ENCODE measurements at regions not wholly inside any gene's neighbourhood (a gene's known extent, or its start where the extent isn't known, plus 50 kb on each side); places are given as distances from the start of the nearest gene placed in this dataset.

DNA sequence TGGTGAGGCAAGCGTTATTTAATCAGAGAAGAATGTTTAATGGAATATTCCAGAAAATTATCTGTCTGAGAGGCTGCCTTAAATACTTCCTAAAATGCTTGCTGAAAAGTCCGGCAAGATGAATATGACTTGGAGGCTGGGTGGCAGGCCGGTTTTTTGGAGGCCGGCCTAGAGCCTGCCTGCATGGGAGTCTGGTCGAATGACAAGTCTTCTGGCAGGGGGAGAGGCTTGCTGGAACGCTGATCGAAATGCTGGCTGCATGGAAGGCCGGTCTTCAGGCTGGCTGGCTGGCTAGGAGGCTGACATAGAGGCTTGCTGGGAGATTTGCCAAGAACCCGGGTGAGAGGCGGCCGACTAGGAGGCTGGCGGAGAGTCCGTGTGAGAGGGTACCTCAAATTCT lies 135.7 kb downstream of the OR13A1 start:
- H3K27ac ChIP-seq: no peak overlapping the region
- no peaks in the 10 kb centered on the region for H3K9me3 ChIP-seq
- WGBS, 2 donors: 55 to 72% methylated on average over 5 to 13 of the region's 13 CpGs
- TF ChIP-seq CTCF (IDR thresholded peaks at IDR 0.05): no peak
- no peak for TF ChIP-seq POLR2A (IDR thresholded peaks at IDR 0.05)
- no peaks in the 10 kb centered on the region for H3K27me3 ChIP-seq
- H3K36me3 ChIP-seq: no peaks in the 10 kb centered on the region
- intact Hi-C loops (cut with DNase I): no loop called here
- no peak overlapping the region for H3K4me3 ChIP-seq
- DNase-seq: no peak
- no peaks in the 10 kb centered on the region for H3K4me1 ChIP-seq

- H3K27me3 ChIP-seq: no peaks in the 10 kb centered on the region
- H3K27ac ChIP-seq: no peak overlapping the region
- no peak for TF ChIP-seq POLR2A (IDR thresholded peaks at IDR 0.05)
- TF ChIP-seq CTCF (IDR thresholded peaks at IDR 0.05): no peak
- 88 to 100% methylated on average over 2 to 13 of the region's 14 CpGs for WGBS, 2 donors
- H3K9me3 ChIP-seq: no peaks in the 10 kb centered on the region
- no peaks in the 10 kb centered on the region for H3K36me3 ChIP-seq
- intact Hi-C loops (cut with DNase I): no loop called here
- H3K4me3 ChIP-seq: no peak overlapping the region
- DNase-seq: no peak
- H3K4me1 ChIP-seq: no peaks in the 10 kb centered on the region
Measured at GRCh38 chr10:45180507-45180906, 134.9 kb downstream of the OR13A1 start.

- Histone ChIP-seq H3K27ac (no peak overlapping the region), H3K36me3 (no peaks in the 10 kb centered on the region), H3K4me1 (no peaks in the 10 kb centered on the region), H3K9me3 (no peaks in the 10 kb centered on the region), H3K4me3 (no peak overlapping the region), H3K27me3 (peaks cover 0 to under 1% (median 0%) of the 10 kb centered on the region in 4 donors)
- DNase-seq: no peak
- 54 to 65% methylated on average over 13 to 15 of the region's 19 CpGs for WGBS, 2 donors
- no peak for TF ChIP-seq POLR2A (IDR thresholded peaks at IDR 0.05)
- TF ChIP-seq CTCF (IDR thresholded peaks at IDR 0.05): no peak
- intact Hi-C loops (cut with DNase I): no loop called here
Measured at GRCh38 chr10:45180946-45181875, 134.2 kb downstream of the OR13A1 start.

DNA sequence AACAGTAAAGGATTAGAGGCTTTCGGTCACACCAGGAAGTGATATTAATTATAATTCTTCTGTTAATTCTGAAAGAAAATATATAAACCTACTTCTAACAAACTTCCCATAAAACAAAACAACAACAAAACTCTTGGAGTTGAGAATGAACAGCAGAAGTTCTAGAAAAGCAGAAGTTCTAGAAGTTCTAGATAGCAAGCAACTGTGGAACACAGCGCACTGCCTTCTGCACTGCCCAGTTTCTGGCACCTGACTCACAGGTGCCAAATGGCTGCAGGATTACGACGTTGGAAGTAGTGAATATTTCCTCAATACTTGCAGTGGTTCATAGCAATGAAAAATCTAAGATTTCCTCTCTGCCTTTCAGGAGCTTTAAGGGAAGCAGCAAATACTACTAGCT lies 132.2 kb downstream of the OR13A1 start:
- Histone ChIP-seq H3K9me3 (no peaks in the 10 kb centered on the region), H3K27me3 (peaks cover 0 to 6% (median 0%) of the 10 kb centered on the region in 4 donors), H3K4me1 (no peaks in the 10 kb centered on the region), H3K27ac (no peak overlapping the region), H3K4me3 (no peak overlapping the region), H3K36me3 (no peaks in the 10 kb centered on the region)
- WGBS, 2 donors: 72 to 86% methylated on average over 4 of the region's 4 CpGs
- TF ChIP-seq POLR2A (IDR thresholded peaks at IDR 0.05): no peak
- no peak for TF ChIP-seq CTCF (IDR thresholded peaks at IDR 0.05)
- intact Hi-C loops (cut with DNase I): no loop called here
- DNase-seq: no peak

DNA sequence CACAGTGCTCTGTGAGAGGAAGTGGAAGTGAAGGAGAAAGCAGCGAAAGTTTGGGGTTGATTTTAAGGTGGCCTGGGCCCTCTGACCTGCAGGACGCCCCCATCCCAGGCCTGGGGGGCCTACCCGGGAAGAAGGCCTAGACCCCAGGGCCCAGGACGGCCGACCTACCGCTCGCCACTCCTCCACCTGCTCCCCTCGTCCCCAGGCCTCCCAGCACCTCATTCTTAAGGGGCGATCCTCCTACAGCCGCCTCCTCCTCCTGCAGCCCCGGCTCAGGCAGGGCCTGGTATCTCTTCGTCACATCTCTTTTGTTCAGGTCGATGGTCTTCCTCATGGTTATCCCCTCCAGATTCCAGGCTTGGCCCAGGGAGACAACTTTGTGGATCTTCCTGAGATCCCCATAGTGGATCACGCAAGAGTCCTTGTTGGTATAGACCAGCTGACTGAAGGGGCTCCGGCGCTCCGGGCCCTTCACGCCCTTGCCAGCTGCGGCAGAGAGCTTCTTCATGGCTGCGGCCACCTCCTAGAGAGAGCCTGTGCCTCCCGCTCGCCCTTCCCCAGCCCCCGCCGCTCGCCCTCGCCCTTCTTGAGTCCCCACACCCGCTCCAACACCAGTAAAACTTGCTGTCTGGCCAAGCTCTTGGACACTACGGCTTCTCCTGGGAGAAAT lies 117.5 kb downstream of the OR13A1 start:
- Histone ChIP-seq H3K27ac (no peak overlapping the region), H3K4me1 (no peaks in the 10 kb centered on the region), H3K4me3 (no peak overlapping the region), H3K27me3 (peaks cover 0 to 23% (median 0%) of the 10 kb centered on the region in 4 donors), H3K9me3 (no peaks in the 10 kb centered on the region), H3K36me3 (no peaks in the 10 kb centered on the region)
- no peak for DNase-seq
- intact Hi-C loops (cut with DNase I): no loop called here
- WGBS, 2 donors: 81 to 94% methylated on average over 10 to 25 of the region's 28 CpGs
- no peak for TF ChIP-seq POLR2A (IDR thresholded peaks at IDR 0.05)
- TF ChIP-seq CTCF (IDR thresholded peaks at IDR 0.05): no peak

Measured in esophagus squamous epithelium (tissue), 5 donors.